GM23248 (cell line): ENCODE measurements at regions not wholly inside any gene's neighbourhood (a gene's known extent, or its start where the extent isn't known, plus 50 kb on each side); places are given as distances from the start of the nearest gene placed in this dataset.

Experiments
- DNase-seq: peaks from one replicate; pipeline ENCODE4 v3.0.0-alpha.2; 2015
- H2AFZ ChIP-seq: fragments of 200-600 bp; sonication (generic); 2 replicates; pipeline ENCODE4 v1.6.1; 2016; ENCODE audit warnings: antibody characterized with exemption
- H3F3A ChIP-seq: fragments of 200-600 bp; sonication (generic); 2 replicates; pipeline ENCODE4 v1.6.1; 2016; ENCODE audit warnings: mild to moderate bottlenecking, antibody characterized with exemption, mixed run types; ENCODE audit not compliant: insufficient read depth
- H3K27ac ChIP-seq: fragments of 200-600 bp; sonication (generic); 2 replicates; pipeline ENCODE4 v1.5.1; 2016; ENCODE audit warnings: mild to moderate bottlenecking
- H3K27me3 ChIP-seq: fragments of 200-600 bp; sonication (generic); replicated peaks from 2 replicates; pipeline ENCODE4 v1.6.1; 2016; ENCODE audit warnings: mild to moderate bottlenecking; ENCODE audit not compliant: insufficient read depth
- H3K36me3 ChIP-seq: fragments of 200-600 bp; sonication (generic); 2 replicates; pipeline ENCODE4 v1.6.1; 2016; ENCODE audit warnings: low read depth, mild to moderate bottlenecking
- H3K4me1 ChIP-seq: fragments of 200-600 bp; sonication (generic); 2 replicates; pipeline ENCODE4 v1.6.1; 2016; ENCODE audit warnings: mild to moderate bottlenecking; ENCODE audit not compliant: insufficient read depth
- H3K4me2 ChIP-seq: fragments of 200-600 bp; sonication (generic); one replicate; pipeline ENCODE4 v1.6.1; 2016; ENCODE audit warnings: mild to moderate bottlenecking; ENCODE audit not compliant: unreplicated experiment
- H3K4me3 ChIP-seq: fragments of 200-600 bp; sonication (generic); 2 replicates; pipeline ENCODE4 v1.5.1; 2016; ENCODE audit warnings: mild to moderate bottlenecking
- H3K79me2 ChIP-seq: fragments of 200-600 bp; sonication (generic); 2 replicates; pipeline ENCODE4 v1.6.1; 2016; ENCODE audit warnings: mild to moderate bottlenecking; ENCODE audit not compliant: insufficient read depth
- H3K9ac ChIP-seq: fragments of 200-600 bp; sonication (generic); 2 replicates; pipeline ENCODE4 v1.6.1; 2016; ENCODE audit warnings: mild to moderate bottlenecking
- H3K9me2 ChIP-seq: fragments of 200-600 bp; sonication (generic); 2 replicates; pipeline ENCODE4 v1.6.1; 2016; ENCODE audit warnings: mixed run types, mild to moderate bottlenecking, moderate library complexity; ENCODE audit not compliant: insufficient read depth
- H3K9me3 ChIP-seq: fragments of 200-600 bp; sonication (generic); one replicate; pipeline ENCODE4 v1.6.1; 2017; ENCODE audit warnings: low read depth
- H4K20me1 ChIP-seq: fragments of 200-600 bp; sonication (generic); 2 replicates; pipeline ENCODE4 v1.6.0; 2016; ENCODE audit not compliant: insufficient read depth
- EZH2 ChIP-seq: fragments of 200-600 bp; sonication (generic); IDR thresholded peaks from 2 replicates; pipeline ENCODE4 v1.6.1; 2018; ENCODE audit warnings: antibody characterized with exemption, mild to moderate bottlenecking; ENCODE audit not compliant: insufficient read depth, poor library complexity, severe bottlenecking
- EZH2phosphoT487 ChIP-seq: fragments of 200-600 bp; sonication (generic); IDR thresholded peaks from 2 replicates; pipeline ENCODE4 v1.6.1; 2018; ENCODE audit warnings: antibody characterized with exemption, moderate library complexity, mild to moderate bottlenecking, low read depth; ENCODE audit not compliant: insufficient read depth
- WGBS, 2 experiments: methylation state at CpG; one replicate each; pipeline ENCODE4 v1.1.6; 2015 to 2017; ENCODE audit warnings: low lambda C conversion rate in 2 of 2, low coverage in 1 of 2; ENCODE audit errors: missing lambda C conversion rate in 2 of 2; 5-methylcytosine and 5-hydroxymethylcytosine counted together
- in situ Hi-C: fragments of 300-500 bp; cut with MboI; formaldehyde crosslinking; loops from 2 replicates; pipeline ENCODE4 v1.15.0; 2020

GRCh38 chr4:123327846-123328429 is 68.7 kb upstream of the SPRY1 start:
- Histone ChIP-seq H3F3A (no peaks in the 10 kb centered on the region), H3K4me1 (no peaks in the 10 kb centered on the region), H2AFZ (no peak overlapping the region), H3K4me2 (no peak overlapping the region), H3K27me3 (no peaks in the 10 kb centered on the region), H3K9me3 (no peaks in the 10 kb centered on the region), H3K9me2 (no peaks in the 10 kb centered on the region), H3K79me2 (no peaks in the 10 kb centered on the region), H3K4me3 (no peak overlapping the region), H3K36me3 (no peaks in the 10 kb centered on the region), H3K9ac (no peak overlapping the region), H4K20me1 (no peaks in the 10 kb centered on the region), H3K27ac (no peak overlapping the region)
- in situ Hi-C loops = no loop called here
- no peak for DNase-seq
- 51 to 55% methylated on average over 3 of the region's 3 CpGs for WGBS, 2 experiments
- no peak for TF ChIP-seq EZH2phosphoT487
- TF ChIP-seq EZH2 = no peak

- Histone ChIP-seq H3K27me3 (no peaks in the 10 kb centered on the region), H3K4me1 (peaks cover 12% of the 10 kb centered on the region), H3K79me2 (no peaks in the 10 kb centered on the region), H3K9me2 (no peaks in the 10 kb centered on the region), H3K27ac (no peak overlapping the region), H3F3A (peaks cover 14% of the 10 kb centered on the region), H4K20me1 (no peaks in the 10 kb centered on the region), H2AFZ (no peak overlapping the region), H3K9me3 (no peaks in the 10 kb centered on the region), H3K9ac (no peak overlapping the region), H3K4me2 (no peak overlapping the region), H3K36me3 (no peaks in the 10 kb centered on the region), H3K4me3 (no peak overlapping the region)
- 96 to 98% methylated on average over 7 of the region's 7 CpGs for WGBS, 2 experiments
- in situ Hi-C loops = no loop called here
- TF ChIP-seq EZH2phosphoT487 = no peak
- TF ChIP-seq EZH2 = no peak
- DNase-seq = no peak
Measured at GRCh38 chr4:123338715-123339114, 57.9 kb upstream of the SPRY1 start.

GRCh38 chr4:123339507-123340380 is 56.9 kb upstream of the SPRY1 start:
- H3K27me3 ChIP-seq = no peaks in the 10 kb centered on the region
- no peak overlapping the region for H3K9ac ChIP-seq
- peaks cover 14% of the 10 kb centered on the region for H3F3A ChIP-seq
- no peak for DNase-seq
- 97 to 98% methylated on average over 5 of the region's 5 CpGs for WGBS, 2 experiments
- H3K9me3 ChIP-seq = no peaks in the 10 kb centered on the region
- peaks cover 12% of the 10 kb centered on the region for H3K4me1 ChIP-seq
- H3K79me2 ChIP-seq = no peaks in the 10 kb centered on the region
- H3K36me3 ChIP-seq = no peaks in the 10 kb centered on the region
- no peak overlapping the region for H3K4me3 ChIP-seq
- H2AFZ ChIP-seq = peak overlapping the region; percentile 65
- H3K4me2 ChIP-seq = peak overlapping the region; percentile 31
- peak overlapping the region; percentile 64 for H3K27ac ChIP-seq
- TF ChIP-seq EZH2 = no peak
- no peak for TF ChIP-seq EZH2phosphoT487
- in situ Hi-C loops = no loop called here
- no peaks in the 10 kb centered on the region for H3K9me2 ChIP-seq
- H4K20me1 ChIP-seq = no peaks in the 10 kb centered on the region

GRCh38 chr4:123340381-123340701 is 56.3 kb upstream of the SPRY1 start:
- 19 to 28% methylated on average over 7 of the region's 7 CpGs for WGBS, 2 experiments
- Histone ChIP-seq H3K4me2 (peak overlapping the region; percentile 31), H3K9me2 (no peaks in the 10 kb centered on the region), H3K36me3 (no peaks in the 10 kb centered on the region), H4K20me1 (no peaks in the 10 kb centered on the region), H3K27ac (peak overlapping the region; percentile 64), H3K9ac (no peak overlapping the region), H3K4me1 (peaks cover 12% of the 10 kb centered on the region), H3K27me3 (no peaks in the 10 kb centered on the region), H2AFZ (peak overlapping the region; percentile 65), H3F3A (peaks cover 14% of the 10 kb centered on the region), H3K79me2 (no peaks in the 10 kb centered on the region), H3K9me3 (no peaks in the 10 kb centered on the region), H3K4me3 (no peak overlapping the region)
- TF ChIP-seq EZH2 (no peak), EZH2phosphoT487 (no peak)
- in situ Hi-C loops = no loop called here
- peak; percentile 93 for DNase-seq
